Sciatic nerve (tissue), 2 donors: ENCODE measurements at regions not wholly inside any gene's neighbourhood (a gene's known extent, or its start where the extent isn't known, plus 50 kb on each side); places are given as distances from the start of the nearest gene placed in this dataset.
A peak's percentile ranks its signal among the peaks of the same experiment; 100 is the strongest.

ENCODE experiments used
- ATAC-seq: fragments of 200-7000 bp; cut with Tn5 transposase; one replicate; pipeline ENCODE4 v1.9.1; 2020; ENCODE audit warnings: mild to moderate bottlenecking, moderate library complexity
- DNase-seq: peaks from one replicate; pipeline ENCODE4 v3.0.0-alpha.2; 2020; ENCODE audit warnings: low spot score
- intact Hi-C: fragments of 100-400 bp; cut with DNase I; formaldehyde crosslinking; loops from one replicate; pipeline ENCODE4 v1.14.2; 2022
- donor health status: DM: no; HTN: no; CAD: no.
- donor health status: DM: no; HTN: no; CAD: no.

- DNase-seq: no peak
- ATAC-seq: no peak
- intact Hi-C loops: no loop called here
Observed at GRCh38 chr2:238963161-238963970, 115.5 kb downstream of the TWIST2 start.

- intact Hi-C loops: no loop called here
- ATAC-seq (no peak), DNase-seq (no peak)
Observed at GRCh38 chr2:238963971-238964328, 116.1 kb downstream of the TWIST2 start.

GRCh38 chr2:238964544-238965067 is 116.7 kb downstream of the TWIST2 start:
- intact Hi-C loops: no loop called here
- ATAC-seq (peak; percentile 42), DNase-seq (no peak)

GRCh38 chr2:238965371-238966071 is 117.6 kb downstream of the TWIST2 start:
- intact Hi-C loops: no loop called here
- ATAC-seq (no peak), DNase-seq (no peak)

GRCh38 chr2:238966072-238966937 is 118.4 kb downstream of the TWIST2 start:
- intact Hi-C loops: no loop called here
- DNase-seq: no peak

GRCh38 chr2:238967031-238967977 is 119.4 kb downstream of the TWIST2 start:
- DNase-seq (no peak), ATAC-seq (peak; percentile 68)
- intact Hi-C loops: no loop called here

More at GRCh38 chr2:238966072-238966937, 118.4 kb downstream of the TWIST2 start:
- no peak for ATAC-seq

- no peak for ATAC-seq
- no peak for DNase-seq
- intact Hi-C loops: no loop called here
Observed at GRCh38 chr2:238967978-238968360, 120.1 kb downstream of the TWIST2 start.

- ATAC-seq (no peak), DNase-seq (peak; percentile 51)
- intact Hi-C loops: no loop called here
Observed at GRCh38 chr2:238968616-238969384, 120.9 kb downstream of the TWIST2 start.

- DNase-seq (peak; percentile 52), ATAC-seq (no peak)
- intact Hi-C loops: no loop called here
Observed at GRCh38 chr2:238969857-238970256, 122.0 kb downstream of the TWIST2 start.

- intact Hi-C loops: no loop called here
- DNase-seq (peak; percentile 76), ATAC-seq (peak; percentile 77)
Observed at GRCh38 chr2:238970553-238971081, 122.7 kb downstream of the TWIST2 start.

- ATAC-seq (no peak), DNase-seq (peak; percentile 54)
- intact Hi-C loops: no loop called here
Observed at GRCh38 chr2:238971318-238972145, 123.6 kb downstream of the TWIST2 start.

GRCh38 chr2:238972146-238972445 is 124.2 kb downstream of the TWIST2 start:
- no peak for DNase-seq
- intact Hi-C loops: no loop called here
- ATAC-seq: no peak

- intact Hi-C loops: no loop called here
- DNase-seq: peak; percentile 51
- ATAC-seq: peak; percentile 53
Observed at GRCh38 chr2:238973038-238973739, 125.3 kb downstream of the TWIST2 start.

- no peak for DNase-seq
- intact Hi-C loops: no loop called here
- ATAC-seq: no peak
Observed at GRCh38 chr2:238974081-238974480, 126.2 kb downstream of the TWIST2 start.

GRCh38 chr2:238974501-238975166 is 126.7 kb downstream of the TWIST2 start:
- intact Hi-C loops: no loop called here
- DNase-seq: peak; percentile 49
- ATAC-seq: no peak

- no peak for DNase-seq
- ATAC-seq: no peak
- intact Hi-C loops: no loop called here
Observed at GRCh38 chr2:238975408-238975807, 127.5 kb downstream of the TWIST2 start.
